Ramos (cell line): ENCODE measurements at regions not wholly inside any gene's neighbourhood (a gene's known extent, or its start where the extent isn't known, plus 50 kb on each side); places are given as distances from the start of the nearest gene placed in this dataset.

Experiments used
- in situ Hi-C: fragments of 300-500 bp; cut with MboI; formaldehyde crosslinking; loops from one replicate; pipeline ENCODE4 v1.14.3; 2022; ENCODE audit warnings: low sequenced_read_pairs; ENCODE audit not compliant: unreplicated experiment

- in situ Hi-C loops: no loop called here
Observed at GRCh38 chr10:10128387-10128786, 889.3 kb upstream of the CELF2 start.

- in situ Hi-C loops: no loop called here
Observed at GRCh38 chr10:10130686-10131085, 887.0 kb upstream of the CELF2 start.

GRCh38 chr10:10132009-10132408 lies 885.7 kb upstream of the CELF2 start:
- in situ Hi-C loops: no loop called here

DNA sequence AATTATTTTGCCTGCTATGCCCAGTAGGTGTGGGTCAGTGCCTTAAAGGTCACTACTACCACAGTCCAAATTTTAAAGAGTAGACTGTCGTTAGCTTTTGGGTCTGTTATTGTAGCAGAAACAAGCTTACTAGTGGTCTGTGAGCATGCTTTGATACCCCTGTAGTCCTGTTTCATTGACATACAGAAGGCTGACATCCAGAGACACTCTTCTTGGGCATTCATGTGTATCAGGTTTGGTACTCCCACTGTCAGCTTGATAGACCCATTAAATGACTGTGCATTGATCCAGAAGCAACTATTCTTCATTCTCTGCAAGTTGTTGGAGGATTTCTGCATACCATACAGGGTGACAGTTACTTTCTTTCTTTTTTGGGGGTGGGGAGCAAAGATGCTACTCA lies 884.4 kb upstream of the CELF2 start:
- in situ Hi-C loops: no loop called here

GRCh38 chr10:10138685-10139084 lies 879.0 kb upstream of the CELF2 start:
- in situ Hi-C loops: no loop called here

DNA sequence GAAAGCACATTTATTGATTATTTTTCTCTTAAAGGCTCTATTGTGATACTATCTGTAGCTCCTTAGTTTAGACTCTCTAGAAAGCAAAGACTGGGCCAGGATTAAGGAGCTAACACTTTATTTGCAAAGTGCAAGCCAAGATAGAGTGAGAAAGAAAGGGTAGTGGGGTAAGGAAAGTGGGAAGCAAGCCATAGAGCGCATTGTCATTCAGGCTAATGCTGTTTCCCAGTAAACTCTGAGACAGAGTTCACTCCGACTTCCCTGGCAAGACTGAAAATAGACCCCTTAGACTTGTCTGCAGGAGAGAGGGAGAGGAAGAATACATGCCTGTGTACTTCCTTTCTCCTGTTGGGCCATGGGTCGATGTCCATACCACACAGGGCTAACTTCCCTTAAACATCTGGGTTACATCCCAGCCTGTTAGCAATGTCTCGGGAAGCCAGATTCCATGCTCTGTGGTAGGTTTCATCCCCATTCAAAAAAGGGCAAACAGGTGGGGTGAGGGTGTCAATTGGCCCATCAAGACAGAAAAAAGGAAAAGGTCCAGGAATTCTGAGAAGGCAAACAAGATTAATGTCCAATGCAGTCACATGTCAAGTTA lies 875.8 kb upstream of the CELF2 start:
- in situ Hi-C loops: no loop called here

DNA sequence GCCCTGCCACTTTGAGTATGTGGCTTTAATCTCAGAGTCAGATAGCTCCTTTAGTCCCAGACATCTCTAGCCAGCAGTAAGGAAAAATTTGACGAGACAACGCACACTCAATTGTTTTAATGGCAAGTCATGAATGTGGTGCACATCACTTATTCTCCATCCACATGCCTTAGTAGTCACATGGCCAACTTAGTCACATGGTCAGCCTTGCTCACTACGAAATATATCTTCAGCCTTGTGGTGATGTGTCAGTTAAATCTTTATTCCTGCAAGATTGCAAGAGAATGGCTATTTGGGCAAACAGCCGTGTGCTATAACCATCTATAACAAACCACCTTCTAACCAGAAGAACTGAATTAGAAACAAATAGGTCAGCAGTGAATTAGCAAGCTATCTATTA lies 871.1 kb upstream of the CELF2 start:
- in situ Hi-C loops: no loop called here

GRCh38 chr10:10149899-10150298 lies 867.8 kb upstream of the CELF2 start:
- in situ Hi-C loops: no loop called here

DNA sequence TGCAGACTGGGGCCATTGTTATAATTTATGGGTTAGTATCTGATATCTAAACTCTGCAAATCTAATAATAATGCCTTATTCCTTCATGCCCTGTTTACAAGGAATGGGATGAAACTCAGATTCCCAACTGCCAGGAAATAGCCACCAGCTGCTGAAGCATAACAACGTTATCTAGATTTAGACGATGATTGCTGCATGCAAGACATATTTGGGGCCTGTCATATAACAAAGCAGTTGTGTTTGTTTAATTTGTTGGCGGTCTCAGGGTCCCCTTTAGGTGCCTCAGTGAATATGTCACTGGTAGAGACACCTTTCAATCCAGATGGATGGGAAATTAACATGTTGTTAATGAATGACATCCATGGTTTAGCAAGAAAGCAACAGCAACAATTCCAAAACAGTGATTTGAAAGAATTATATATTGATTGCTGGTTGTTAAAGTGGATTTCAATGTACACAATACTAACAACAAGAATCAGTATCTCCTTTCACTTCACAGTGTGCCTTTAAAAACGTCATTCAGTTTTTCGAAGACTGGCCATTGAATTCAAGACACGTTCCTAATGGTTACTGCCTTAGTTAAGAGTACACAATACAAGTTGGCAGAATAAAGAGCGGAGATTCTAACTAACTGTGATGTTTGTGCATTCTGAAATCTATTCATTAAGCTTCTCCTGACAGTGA lies 860.6 kb upstream of the CELF2 start:
- in situ Hi-C loops: no loop called here

- in situ Hi-C loops: no loop called here
Observed at GRCh38 chr10:10160821-10161312, 856.8 kb upstream of the CELF2 start.

GRCh38 chr10:10164848-10165247 lies 852.8 kb upstream of the CELF2 start:
- in situ Hi-C loops: no loop called here

DNA sequence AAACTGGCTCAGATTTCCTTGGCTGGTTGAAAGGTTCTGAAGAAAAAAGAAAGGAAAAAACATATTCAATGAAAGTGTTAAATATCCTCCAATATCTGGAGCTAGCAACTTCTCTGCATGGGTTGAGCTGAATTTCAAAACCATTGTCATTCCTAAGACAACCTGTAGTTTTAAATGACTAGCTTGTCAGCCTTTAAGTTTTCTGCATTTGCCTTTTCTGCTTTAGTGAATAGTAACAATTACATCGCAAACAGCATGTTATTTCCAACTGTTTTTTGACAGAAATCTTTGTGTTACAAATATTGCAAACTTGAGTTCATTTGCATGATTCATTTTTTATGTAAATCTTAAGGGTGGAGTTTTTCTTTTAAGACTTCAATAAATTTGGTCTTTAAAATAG lies 852.3 kb upstream of the CELF2 start:
- in situ Hi-C loops: no loop called here

- in situ Hi-C loops: no loop called here
Observed at GRCh38 chr10:10178476-10178875, 839.2 kb upstream of the CELF2 start.

GRCh38 chr10:10193848-10194247 lies 823.8 kb upstream of the CELF2 start:
- in situ Hi-C loops: no loop called here

DNA sequence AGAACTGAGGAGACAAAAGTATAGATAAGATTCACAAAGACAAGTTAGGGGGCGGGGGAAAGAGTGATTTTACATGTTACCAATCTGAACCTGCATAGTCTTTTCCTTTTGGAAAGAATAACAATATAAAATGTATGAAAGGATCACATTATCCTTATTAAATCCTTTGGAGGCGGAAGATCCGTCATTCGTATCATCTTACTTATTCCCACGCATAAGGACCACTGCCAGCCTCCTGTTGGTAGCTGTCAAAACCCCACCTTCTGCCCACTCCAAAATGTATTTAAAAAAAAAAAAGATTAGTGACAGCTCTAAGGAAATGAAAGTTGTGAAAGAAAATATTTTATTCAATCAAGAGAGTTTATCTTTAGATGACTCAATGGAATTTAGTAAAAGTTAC lies 821.0 kb upstream of the CELF2 start:
- in situ Hi-C loops: no loop called here

DNA sequence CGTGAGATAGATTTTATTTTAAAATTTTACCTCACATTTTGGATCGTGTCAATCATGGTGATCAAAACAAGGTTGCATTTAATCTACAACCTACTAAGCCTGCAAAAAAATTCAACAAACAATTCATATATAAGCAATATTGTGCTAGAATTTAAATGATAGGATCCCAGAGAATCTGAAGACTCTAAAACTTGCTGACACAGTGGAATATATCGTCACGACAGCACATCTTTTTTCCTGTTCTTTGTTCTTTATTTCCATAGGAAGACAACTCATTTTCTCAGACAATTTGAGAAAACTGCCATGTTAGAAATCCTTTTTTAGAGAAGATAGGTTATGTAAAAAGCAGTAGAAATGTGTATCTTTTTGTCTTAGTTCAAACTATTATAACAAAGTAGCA lies 820.2 kb upstream of the CELF2 start:
- in situ Hi-C loops: no loop called here

DNA sequence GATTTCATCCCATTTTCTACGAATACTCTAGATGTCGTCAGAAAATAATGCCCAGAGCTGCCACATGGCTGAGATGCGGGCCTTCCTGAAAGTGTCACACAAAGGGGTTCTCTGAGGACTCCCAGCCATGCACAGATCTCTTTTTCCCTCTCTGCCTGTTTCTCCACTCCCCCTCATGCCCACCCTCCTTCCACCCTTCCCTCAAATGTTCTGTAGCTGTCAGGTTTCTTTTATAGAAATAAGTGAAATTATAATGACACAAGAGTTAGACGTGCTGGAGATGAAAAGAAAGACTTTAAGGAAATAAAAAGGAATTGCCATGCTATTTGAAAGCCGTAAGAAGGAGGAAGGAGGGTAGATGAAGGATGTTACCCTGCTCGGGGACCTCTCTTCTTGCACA lies 819.3 kb upstream of the CELF2 start:
- in situ Hi-C loops: no loop called here

GRCh38 chr10:10204415-10204814 lies 813.3 kb upstream of the CELF2 start:
- in situ Hi-C loops: no loop called here

GRCh38 chr10:10205906-10206305 lies 811.8 kb upstream of the CELF2 start:
- in situ Hi-C loops: no loop called here

DNA sequence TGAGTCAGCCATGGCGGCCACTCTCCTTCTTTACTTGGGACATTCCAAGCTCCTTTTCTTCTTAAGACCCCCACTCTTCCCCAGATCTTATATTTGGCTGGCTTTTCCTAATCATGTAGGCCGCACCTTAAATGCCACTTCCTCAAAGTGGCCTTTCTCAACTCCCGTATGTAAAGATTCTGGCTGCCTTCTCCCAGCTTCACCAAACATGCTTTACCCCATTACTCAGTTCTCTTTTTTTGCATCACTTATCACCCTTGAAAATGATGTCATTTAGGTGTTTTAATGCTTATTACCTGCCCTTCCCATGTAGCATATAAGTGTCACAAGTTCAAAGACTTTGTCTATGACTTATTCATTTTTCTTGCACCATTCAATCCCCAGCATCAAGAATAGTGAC lies 810.1 kb upstream of the CELF2 start:
- in situ Hi-C loops: no loop called here

DNA sequence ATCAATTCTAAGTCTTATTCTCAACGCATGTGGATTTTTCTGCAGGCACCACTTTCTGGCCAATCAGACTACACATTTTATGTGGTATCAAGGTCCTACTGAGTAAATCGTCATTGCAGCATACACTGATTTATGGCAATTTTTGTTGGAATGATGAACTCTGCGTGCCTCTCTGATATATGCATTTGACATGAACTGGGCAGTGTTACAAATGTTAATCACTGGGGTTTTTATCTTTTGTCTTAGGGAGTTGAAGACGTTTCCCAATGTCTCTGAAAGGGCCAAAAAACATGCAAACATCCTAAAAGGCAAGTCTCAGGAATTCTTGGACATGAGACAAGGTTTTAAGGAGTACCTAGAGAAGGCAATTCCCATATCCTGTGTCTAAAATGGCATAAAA lies 809.5 kb upstream of the CELF2 start:
- in situ Hi-C loops: no loop called here

DNA sequence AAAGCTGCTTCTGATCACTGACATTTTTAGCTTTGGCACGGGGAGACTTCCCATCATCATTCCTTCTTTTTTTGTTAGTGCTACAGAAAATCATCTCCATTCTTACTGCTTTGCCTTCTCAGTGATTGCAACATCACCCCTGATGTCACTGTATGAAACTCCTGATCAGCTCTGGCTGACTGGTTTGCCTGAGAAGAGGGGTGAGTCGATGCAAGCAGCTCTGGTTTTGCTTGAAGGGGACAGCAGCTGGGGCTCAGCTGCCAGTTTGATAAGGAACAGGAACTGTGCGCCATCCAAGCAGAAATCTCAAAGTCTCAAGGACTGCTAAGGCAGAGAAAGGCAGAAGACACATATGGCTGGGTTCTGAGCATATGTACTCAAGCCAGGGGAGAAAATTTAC lies 808.5 kb upstream of the CELF2 start:
- in situ Hi-C loops: no loop called here
